B cell (primary cell): ENCODE measurements at regions not wholly inside any gene's neighbourhood (a gene's known extent, or its start where the extent isn't known, plus 50 kb on each side); places are given as distances from the start of the nearest gene placed in this dataset.

Experiments used
- CTCF ChIP-seq: fragments of 200-600 bp; IDR thresholded peaks from one replicate; pipeline ENCODE4 v1.8.0; 2022; ENCODE audit warnings: antibody characterized with exemption, mild to moderate bottlenecking
- EZH2 ChIP-seq: IDR thresholded peaks from 2 replicates; pipeline ENCODE4 v1.6.1; 2012; ENCODE audit warnings: borderline replicate concordance, low read depth, mild to moderate bottlenecking, moderate library complexity, low read length; ENCODE audit not compliant: insufficient read depth, poor library complexity, severe bottlenecking

GRCh38 chr11:79686703-79687419, 246.0 kb upstream of the TENM4 start:
- TF ChIP-seq CTCF, result no peak
- no peak for TF ChIP-seq EZH2
